Sciatic nerve (tissue), 2 donors: ENCODE measurements at regions not wholly inside any gene's neighbourhood (a gene's known extent, or its start where the extent isn't known, plus 50 kb on each side); places are given as distances from the start of the nearest gene placed in this dataset.
A peak's percentile ranks its signal among the peaks of the same experiment; 100 is the strongest.
"Not testable (repeated sequence)": the region's sequence is repeated elsewhere in the genome, so short reads cannot be mapped to it uniquely, and the experiment has no call there.

Source experiments
- ATAC-seq: fragments of 200-7000 bp; cut with Tn5 transposase; one replicate; pipeline ENCODE4 v1.9.1; 2020; ENCODE audit warnings: mild to moderate bottlenecking, moderate library complexity
- DNase-seq: peaks from one replicate; pipeline ENCODE4 v3.0.0-alpha.2; 2020; ENCODE audit warnings: low spot score
- intact Hi-C: fragments of 100-400 bp; cut with DNase I; formaldehyde crosslinking; loops from one replicate; pipeline ENCODE4 v1.14.2; 2022
- donor health status: DM: no; HTN: no; CAD: no.
- donor health status: DM: no; HTN: no; CAD: no.

- no peak for ATAC-seq
- no peak for DNase-seq
- intact Hi-C loops = no loop called here
Observed at GRCh38 chr3:72163809-72164634, 379.1 kb upstream of the PROK2 start.

DNA sequence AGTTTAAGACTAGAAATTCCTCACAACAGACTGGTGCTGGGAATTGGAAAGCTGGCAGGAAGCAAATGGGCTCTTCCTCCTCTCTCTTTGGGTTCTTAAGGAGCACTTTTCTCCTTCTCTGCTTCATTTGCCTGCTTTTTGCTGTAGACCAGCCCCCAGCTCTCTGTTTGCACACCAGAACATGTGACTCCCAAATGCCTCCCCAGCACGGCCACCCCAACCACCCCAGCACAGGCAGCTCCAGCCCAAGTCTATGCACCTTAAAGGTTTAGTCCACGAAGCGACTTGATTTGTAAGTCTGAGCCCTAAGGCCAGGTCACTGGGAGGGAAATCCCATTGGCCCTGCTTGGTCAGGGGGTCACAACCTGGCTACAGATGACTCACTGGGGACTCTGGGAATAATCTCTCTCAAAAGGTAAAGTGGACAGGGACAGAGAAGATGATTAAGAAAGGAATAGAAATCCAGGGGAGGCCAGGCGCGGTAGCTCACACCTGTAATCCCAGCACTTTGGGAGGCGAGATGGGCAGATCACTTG lies 377.8 kb upstream of the PROK2 start:
- ATAC-seq (no peak), DNase-seq (no peak)
- intact Hi-C loops = no loop called here

- DNase-seq (peak; percentile 66), ATAC-seq (peak; percentile 70)
- intact Hi-C loops = no loop called here
Observed at GRCh38 chr3:72161881-72162595, 377.1 kb upstream of the PROK2 start.

GRCh38 chr3:72161285-72161684 lies 376.3 kb upstream of the PROK2 start:
- ATAC-seq, intact Hi-C loops: not testable (repeated sequence)

DNA sequence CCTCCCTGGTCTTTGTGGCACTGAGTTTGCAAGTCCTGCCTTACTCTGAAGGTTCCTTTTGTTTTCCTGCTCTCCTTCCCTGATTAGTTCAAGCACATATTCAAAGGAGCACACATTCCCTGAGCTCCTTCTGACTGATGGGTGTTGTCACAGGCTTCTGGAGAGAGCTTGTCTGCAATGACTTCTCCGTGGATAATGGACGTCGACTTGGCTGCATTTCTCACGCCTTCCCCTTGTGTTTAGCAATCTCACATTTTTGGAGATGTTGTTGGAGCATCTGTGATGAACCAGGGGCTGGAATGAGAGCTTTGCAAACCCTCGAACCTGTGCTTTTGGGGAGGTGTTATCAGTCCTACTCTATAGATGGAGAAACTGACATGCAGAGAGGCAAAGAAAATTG lies 375.4 kb upstream of the PROK2 start:
- DNase-seq (no peak), ATAC-seq (no peak)
- intact Hi-C loops = no loop called here

More at GRCh38 chr3:72161285-72161684, 376.3 kb upstream of the PROK2 start:
- DNase-seq = not testable (repeated sequence)

- no peak for DNase-seq
- intact Hi-C loops = no loop called here
Observed at GRCh38 chr3:72159487-72159886, 374.5 kb upstream of the PROK2 start.

GRCh38 chr3:72158639-72159326 lies 373.8 kb upstream of the PROK2 start:
- ATAC-seq (no peak), DNase-seq (no peak)
- intact Hi-C loops = no loop called here

More at GRCh38 chr3:72159487-72159886, 374.5 kb upstream of the PROK2 start:
- ATAC-seq = no peak

- ATAC-seq (no peak), DNase-seq (no peak)
- intact Hi-C loops = no loop called here
Observed at GRCh38 chr3:72157748-72158638, 373.0 kb upstream of the PROK2 start.

GRCh38 chr3:72155391-72156064 lies 370.6 kb upstream of the PROK2 start:
- intact Hi-C loops = no loop called here
- ATAC-seq (peak; percentile 80), DNase-seq (no peak)

DNA sequence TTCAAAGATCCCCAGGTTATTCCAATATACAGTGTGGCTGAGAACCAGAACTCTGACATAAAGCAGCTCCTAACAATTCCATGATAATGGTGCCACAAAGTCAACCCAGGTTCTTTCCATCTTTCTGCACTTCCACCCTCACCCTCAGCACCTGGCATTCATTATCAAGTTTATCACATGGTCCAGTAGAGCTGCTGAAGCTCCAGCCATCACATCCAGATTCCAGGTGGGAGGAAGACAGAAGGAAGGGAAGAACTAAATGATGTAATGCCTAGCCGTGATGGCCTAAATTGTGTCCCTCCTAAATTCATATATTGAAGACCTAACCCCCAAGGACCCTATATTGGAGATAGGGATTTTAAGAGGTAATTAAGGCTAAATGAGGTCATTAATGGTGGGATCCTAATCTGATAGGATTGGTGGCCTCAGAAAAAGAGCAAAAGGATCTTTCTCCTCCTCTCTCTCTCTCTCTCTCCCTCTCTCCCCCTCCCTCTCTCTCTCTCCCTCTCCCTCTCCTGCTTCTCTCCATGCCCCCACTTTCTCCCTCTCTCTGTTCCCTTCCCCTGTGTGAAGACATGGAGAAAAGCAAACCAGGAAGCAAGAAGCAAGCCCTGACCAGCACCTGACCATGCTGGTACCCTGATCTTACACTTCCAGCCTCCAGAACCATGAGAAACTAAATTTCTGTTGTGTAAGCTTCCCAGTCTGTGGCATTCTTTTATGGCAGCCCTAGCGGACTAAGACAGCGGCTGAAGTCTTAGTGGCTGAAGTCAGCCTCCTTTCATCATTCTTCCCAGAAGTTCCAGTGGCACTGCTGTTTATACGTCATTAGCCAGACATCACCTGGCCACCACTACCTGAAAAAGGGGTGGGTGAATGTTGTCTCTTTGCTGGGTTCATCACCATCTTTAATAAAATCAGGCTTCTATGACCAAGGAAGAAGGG lies 369.7 kb upstream of the PROK2 start:
- ATAC-seq (peak; percentile 11), DNase-seq (no peak)
- intact Hi-C loops = no loop called here

- DNase-seq (no peak), ATAC-seq (no peak)
- intact Hi-C loops = no loop called here
Observed at GRCh38 chr3:72153477-72154314, 368.7 kb upstream of the PROK2 start.

DNA sequence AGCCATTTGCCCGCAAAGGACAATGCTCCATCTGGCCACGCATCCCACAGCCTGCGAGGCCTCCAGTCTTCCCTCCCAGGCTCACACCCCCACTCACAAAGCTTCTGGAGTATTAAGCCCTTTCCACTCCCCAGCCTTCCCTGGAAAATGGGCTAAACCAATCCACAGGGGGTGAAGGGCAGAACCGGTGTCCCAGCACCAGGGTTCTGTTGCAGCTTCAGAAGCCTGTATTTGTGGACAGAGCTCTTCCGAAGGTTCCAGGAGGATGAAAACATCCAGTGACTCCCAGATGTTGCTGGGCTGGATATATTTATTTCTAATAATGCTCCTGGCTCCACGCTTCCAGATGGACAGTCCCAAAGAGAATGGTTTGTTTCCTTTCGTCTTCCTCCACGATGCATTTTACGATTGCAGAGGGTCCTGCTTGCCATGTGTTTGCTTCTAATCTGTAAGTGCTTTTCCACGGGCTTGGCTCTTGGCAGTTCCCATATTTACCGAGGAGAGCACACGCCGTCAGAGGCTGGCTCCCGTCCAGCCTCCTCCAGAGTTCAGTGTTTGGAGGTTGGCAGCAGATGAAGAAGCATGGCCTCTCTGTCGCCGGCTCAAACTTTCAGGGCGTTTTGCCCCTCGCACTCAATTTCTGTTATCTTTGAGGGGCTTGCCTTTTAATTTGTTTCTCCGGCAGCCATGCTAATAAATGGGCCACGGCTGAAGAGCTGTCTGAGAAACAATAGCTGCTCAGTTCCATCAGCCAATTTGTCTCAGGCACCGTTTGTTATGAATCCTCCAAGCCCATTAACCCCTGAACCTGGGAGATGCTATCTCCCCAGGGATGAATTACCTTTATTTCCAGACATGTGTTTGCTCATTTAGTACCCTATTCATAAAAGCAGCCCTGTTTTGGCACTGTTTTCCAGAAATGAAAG lies 367.9 kb upstream of the PROK2 start:
- ATAC-seq (peak; percentile 86), DNase-seq (peak; percentile 81)
- intact Hi-C loops = no loop called here

DNA sequence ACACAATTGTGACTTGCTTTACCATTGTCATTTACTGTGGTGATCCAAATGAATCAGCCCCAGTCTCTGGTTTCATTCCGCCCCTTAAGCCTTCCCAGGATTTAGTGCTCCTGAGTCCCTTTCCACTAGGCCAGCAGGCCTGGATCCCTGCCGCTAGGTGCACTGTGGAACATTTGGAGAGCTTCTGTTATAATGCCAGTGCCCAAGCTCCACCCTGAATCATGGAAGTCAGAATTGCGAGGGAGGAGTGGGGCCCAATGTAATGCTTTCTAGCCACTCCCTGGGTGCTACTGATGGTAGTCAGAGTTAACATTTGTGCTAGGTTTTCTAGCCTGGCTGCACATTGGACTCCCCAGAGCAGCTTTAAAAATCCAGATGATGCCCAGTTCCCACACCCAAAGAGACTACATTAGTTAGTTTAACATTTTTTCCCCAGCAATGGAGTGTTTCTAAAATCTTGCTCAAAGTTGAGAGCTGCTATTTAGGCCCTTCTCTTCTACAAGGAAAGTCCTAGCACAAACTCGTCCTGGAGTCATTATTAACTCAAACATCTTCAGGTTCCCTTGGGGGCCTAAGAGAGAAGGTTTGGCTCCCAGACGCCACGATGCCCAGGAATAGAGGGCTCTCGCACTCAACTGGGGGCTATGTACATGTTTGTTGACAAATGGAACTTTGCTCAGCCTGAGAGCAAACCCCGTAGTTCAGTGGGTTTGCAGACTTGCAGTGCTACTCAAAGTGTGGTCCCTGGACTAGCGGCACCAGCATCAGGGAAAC lies 366.7 kb upstream of the PROK2 start:
- intact Hi-C loops = no loop called here
- ATAC-seq (no peak), DNase-seq (no peak)

DNA sequence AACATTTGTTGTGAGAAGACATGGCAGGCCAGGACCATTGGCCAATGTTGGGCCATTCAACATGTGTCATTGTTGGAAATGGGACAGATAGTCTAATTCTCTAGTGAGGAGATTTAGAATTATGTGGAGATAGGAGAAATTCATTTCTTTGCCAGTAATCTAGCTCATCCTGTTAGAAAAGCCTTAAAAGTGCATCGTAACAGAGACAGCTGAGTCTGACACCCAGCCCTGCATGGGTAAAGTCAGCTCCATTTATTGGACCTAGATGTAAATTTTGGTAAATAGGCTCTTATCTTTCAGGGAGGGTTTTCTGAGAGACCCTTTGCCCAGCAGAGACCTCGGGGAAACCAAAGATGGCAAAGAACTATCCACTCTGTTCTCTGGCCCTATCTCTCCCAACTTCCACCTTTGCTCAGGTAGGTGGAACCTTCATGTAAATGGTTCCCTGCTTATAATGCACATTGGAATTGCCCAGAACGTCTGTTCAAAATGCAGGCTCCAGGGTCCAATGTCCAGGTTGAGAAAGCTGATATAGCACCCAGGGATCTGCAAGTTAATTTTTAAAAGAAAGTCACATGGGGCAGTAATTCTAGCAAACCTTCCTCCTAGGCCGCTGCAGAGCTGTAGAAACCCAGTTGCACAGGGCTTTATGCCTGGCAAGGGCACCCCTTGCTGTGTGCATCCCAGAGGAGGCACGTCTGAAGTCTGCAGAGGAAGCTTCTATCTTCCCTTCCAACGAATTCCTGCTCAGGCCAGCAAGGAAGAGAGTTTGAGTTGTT lies 365.9 kb upstream of the PROK2 start:
- DNase-seq (no peak), ATAC-seq (no peak)
- intact Hi-C loops = no loop called here
